Right lobe of liver (tissue), 6 donors: ENCODE measurements at regions not wholly inside any gene's neighbourhood (a gene's known extent, or its start where the extent isn't known, plus 50 kb on each side); places are given as distances from the start of the nearest gene placed in this dataset.
"Not testable (repeated sequence)": the region's sequence is repeated elsewhere in the genome, so short reads cannot be mapped to it uniquely, and the experiment has no call there.

Source experiments
- ATAC-seq, 4 donors: fragments of 200-7000 bp; cut with Tn5 transposase; one replicate each; pipeline ENCODE4 v1.9.1; 2020; ENCODE audit warnings: mild to moderate bottlenecking in 4 of 4, moderate library complexity in 4 of 4
- DNase-seq, 3 donors: peaks; one replicate each; pipeline ENCODE4 v3.0.0-alpha.2; 2020
- H3K27ac ChIP-seq, 3 donors: fragments of 200-600 bp; one replicate each; pipeline ENCODE4 v1.8.0; 2022
- H3K27me3 ChIP-seq, 2 donors: fragments of 200-600 bp; one replicate each; pipeline ENCODE4 v1.8.0; 2022
- H3K36me3 ChIP-seq, 4 donors: fragments of 200-600 bp; sonication (generic) in 1 of 4; one replicate each; pipeline versions ENCODE4 v1.5.1 to v1.8.0; 2017 to 2022; ENCODE audit warnings: control low read depth in 1 of 4
- H3K4me1 ChIP-seq, 4 donors: fragments of 200-600 bp; sonication (generic) in 1 of 4; one replicate each; pipeline versions ENCODE4 v1.5.1 to v1.8.0; 2017 to 2022; ENCODE audit warnings: control low read depth in 1 of 4
- H3K4me3 ChIP-seq, 3 donors: fragments of 200-600 bp; one replicate each; pipeline ENCODE4 v1.8.0; 2022
- H3K9me3 ChIP-seq, 4 donors: fragments of 200-600 bp; sonication (generic) in 1 of 4; one replicate each; pipeline versions ENCODE4 v1.5.1 to v1.8.0; 2017 to 2022; ENCODE audit warnings: control low read depth in 1 of 4
- CTCF ChIP-seq, 4 donors: fragments of 200-600 bp in 3 of 4; fragments of 450-650 bp in 1 of 4; IDR thresholded peaks; one replicate each; pipeline versions ENCODE4 v1.5.1 to v1.8.0; 2016 to 2022; ENCODE audit warnings: antibody characterized with exemption in 4 of 4, mild to moderate bottlenecking in 2 of 4
- POLR2A ChIP-seq: fragments of 450-650 bp; IDR thresholded peaks from one replicate; pipeline ENCODE4 v1.6.1; 2017; ENCODE audit warnings: antibody characterized with exemption, mild to moderate bottlenecking
- WGBS: methylation state at CpG from one replicate; pipeline ENCODE4 v1.1.6; 2018; ENCODE audit warnings: low coverage, low lambda C conversion rate; ENCODE audit not compliant: insufficient coverage; ENCODE audit errors: missing lambda C conversion rate; 5-methylcytosine and 5-hydroxymethylcytosine counted together
- intact Hi-C, 2 donors: fragments of 100-400 bp; cut with DNase I; formaldehyde crosslinking; loops; one replicate each; pipeline versions ENCODE4 v1.11.2 to v1.14.1; 2022
- donor health status: DM: no; HTN: yes; CAD: no.
- donor health status: DM: no; HTN: no; CAD: no.
- donor health status: DM: no; HTN: no; CAD: no.
- donor health status: DM: no; HTN: yes; CAD: no.
- donor health status: DM: no; HTN: yes; CAD: no.

GRCh38 chr15:19973718-19974117 lies 567.9 kb downstream of the GOLGA6L6 start:
- Histone ChIP-seq H3K36me3 (no peaks in the 10 kb centered on the region), H3K27me3 (no peaks in the 10 kb centered on the region), H3K4me3 (no peak overlapping the region), H3K4me1 (no peaks in the 10 kb centered on the region), H3K27ac (no peak overlapping the region), H3K9me3 (no peaks in the 10 kb centered on the region)
- ATAC-seq (peak in 1 of 4 donors; percentile 33), DNase-seq (no peak)
- WGBS = 24% methylated on average over 6 of the region's 7 CpGs
- intact Hi-C loops = no loop called here
- TF ChIP-seq POLR2A = no peak
- no peak for TF ChIP-seq CTCF (IDR thresholded peaks at IDR 0.05)

- ATAC-seq = not testable (repeated sequence)
- 33% methylated on average over 2 of the region's 4 CpGs for WGBS
Observed at GRCh38 chr15:19972582-19972981, 569.0 kb downstream of the GOLGA6L6 start.

GRCh38 chr15:19965574-19965973 lies 576.0 kb downstream of the GOLGA6L6 start:
- H3K36me3 ChIP-seq, intact Hi-C loops, H3K27me3 ChIP-seq, ATAC-seq, H3K9me3 ChIP-seq, H3K27ac ChIP-seq, DNase-seq, H3K4me1 ChIP-seq, H3K4me3 ChIP-seq: not testable (repeated sequence)

More at GRCh38 chr15:19972582-19972981, 569.0 kb downstream of the GOLGA6L6 start:
- H3K36me3 ChIP-seq, H3K27ac ChIP-seq, H3K9me3 ChIP-seq, H3K27me3 ChIP-seq, H3K4me3 ChIP-seq, DNase-seq, intact Hi-C loops, H3K4me1 ChIP-seq: not testable (repeated sequence)

- WGBS = 27% methylated on average over 1 of the region's 1 CpG
- H3K36me3 ChIP-seq, H3K27ac ChIP-seq, H3K9me3 ChIP-seq, H3K4me3 ChIP-seq, DNase-seq, intact Hi-C loops, H3K27me3 ChIP-seq, H3K4me1 ChIP-seq, ATAC-seq: not testable (repeated sequence)
Observed at GRCh38 chr15:19964480-19964879, 577.1 kb downstream of the GOLGA6L6 start.

- DNase-seq (no peak), ATAC-seq (peak in 2 of 4 donors; percentile 23)
- Histone ChIP-seq H3K4me3 (no peak overlapping the region), H3K4me1 (no peaks in the 10 kb centered on the region), H3K27me3 (no peaks in the 10 kb centered on the region), H3K9me3 (no peaks in the 10 kb centered on the region), H3K36me3 (no peaks in the 10 kb centered on the region), H3K27ac (no peak overlapping the region)
- WGBS = 59% methylated on average over 3 of the region's 4 CpGs
- TF ChIP-seq POLR2A = no peak
- TF ChIP-seq CTCF (IDR thresholded peaks at IDR 0.05) = no peak
- intact Hi-C loops = no loop called here
Observed at GRCh38 chr15:19956124-19956796, 585.3 kb downstream of the GOLGA6L6 start.

- no peak overlapping the region for H3K27ac ChIP-seq
- no peaks in the 10 kb centered on the region for H3K27me3 ChIP-seq
- intact Hi-C loops = no loop called here
- no peaks in the 10 kb centered on the region for H3K4me1 ChIP-seq
- H3K4me3 ChIP-seq = no peak overlapping the region
- no peak for TF ChIP-seq POLR2A
- TF ChIP-seq CTCF (IDR thresholded peaks at IDR 0.05) = no peak
- DNase-seq (no peak), ATAC-seq (no peak)
- H3K36me3 ChIP-seq = no peaks in the 10 kb centered on the region
- 39% methylated on average over 69 of the region's 70 CpGs for WGBS
- no peaks in the 10 kb centered on the region for H3K9me3 ChIP-seq
Observed at GRCh38 chr15:19944261-19944888, 597.2 kb downstream of the GOLGA6L6 start.
